T-helper 2 cell treated with Interferon-gamma antibody and Interleukin-4, amounts not matched to agents 5 μg/mL and 100 μg/mL, for 36 hours (primary cell): ENCODE measurements at regions not wholly inside any gene's neighbourhood (a gene's known extent, or its start where the extent isn't known, plus 50 kb on each side); places are given as distances from the start of the nearest gene placed in this dataset.

ENCODE experiments used
- DNase-seq: peaks from one replicate; pipeline ENCODE4 v3.0.0; 2021; ENCODE audit warnings: low spot score
- H3K27ac Mint-ChIP-seq: one replicate; pipeline ENCODE4 v1.8.0; 2021; ENCODE audit warnings: mild to moderate bottlenecking, mixed read lengths
- H3K27me3 Mint-ChIP-seq: one replicate; pipeline ENCODE4 v1.8.0; 2021; ENCODE audit warnings: low read depth, mixed read lengths
- H3K36me3 Mint-ChIP-seq: one replicate; pipeline ENCODE4 v1.8.0; 2021; ENCODE audit warnings: low read depth, mixed read lengths
- H3K4me1 Mint-ChIP-seq: one replicate; pipeline ENCODE4 v1.8.0; 2021; ENCODE audit warnings: low read depth, mixed read lengths
- H3K4me3 Mint-ChIP-seq: one replicate; pipeline ENCODE4 v1.8.0; 2022; ENCODE audit warnings: mild to moderate bottlenecking, moderate library complexity, mixed read lengths
- H3K9me3 Mint-ChIP-seq: one replicate; pipeline ENCODE4 v1.8.0; 2021; ENCODE audit warnings: mixed read lengths

- no peaks in the 10 kb centered on the region for H3K9me3 Mint-ChIP-seq
- no peak overlapping the region for H3K27ac Mint-ChIP-seq
- H3K4me3 Mint-ChIP-seq: no peak overlapping the region
- no peak for DNase-seq
- no peaks in the 10 kb centered on the region for H3K27me3 Mint-ChIP-seq
- H3K36me3 Mint-ChIP-seq: no peaks in the 10 kb centered on the region
- H3K4me1 Mint-ChIP-seq: peaks cover under 1% of the 10 kb centered on the region
These were observed 97.6 kb upstream of the RAB6C start for GRCh38 chr2:129881786-129882396.

- H3K27me3 Mint-ChIP-seq: no peaks in the 10 kb centered on the region
- H3K4me1 Mint-ChIP-seq: no peaks in the 10 kb centered on the region
- H3K4me3 Mint-ChIP-seq: no peak overlapping the region
- no peak for DNase-seq
- H3K27ac Mint-ChIP-seq: no peak overlapping the region
- H3K36me3 Mint-ChIP-seq: no peaks in the 10 kb centered on the region
- H3K9me3 Mint-ChIP-seq: no peaks in the 10 kb centered on the region
These were observed 97.0 kb upstream of the RAB6C start for GRCh38 chr2:129882476-129882875.

GRCh38 chr2:129883121-129883520, 96.3 kb upstream of the RAB6C start:
- no peak overlapping the region for H3K27ac Mint-ChIP-seq
- no peak overlapping the region for H3K4me3 Mint-ChIP-seq
- H3K4me1 Mint-ChIP-seq: no peaks in the 10 kb centered on the region
- H3K9me3 Mint-ChIP-seq: no peaks in the 10 kb centered on the region
- no peak for DNase-seq
- no peaks in the 10 kb centered on the region for H3K27me3 Mint-ChIP-seq
- H3K36me3 Mint-ChIP-seq: no peaks in the 10 kb centered on the region

- no peak overlapping the region for H3K4me3 Mint-ChIP-seq
- H3K36me3 Mint-ChIP-seq: no peaks in the 10 kb centered on the region
- DNase-seq: no peak
- H3K9me3 Mint-ChIP-seq: no peaks in the 10 kb centered on the region
- H3K27me3 Mint-ChIP-seq: peaks cover 2% of the 10 kb centered on the region
- H3K27ac Mint-ChIP-seq: no peak overlapping the region
- no peaks in the 10 kb centered on the region for H3K4me1 Mint-ChIP-seq
These were observed 95.2 kb upstream of the RAB6C start for GRCh38 chr2:129884221-129884786.

GRCh38 chr2:129885735-129886134, 93.7 kb upstream of the RAB6C start:
- no peaks in the 10 kb centered on the region for H3K36me3 Mint-ChIP-seq
- H3K27me3 Mint-ChIP-seq: peaks cover 2% of the 10 kb centered on the region
- no peak overlapping the region for H3K27ac Mint-ChIP-seq
- H3K4me1 Mint-ChIP-seq: no peaks in the 10 kb centered on the region
- no peaks in the 10 kb centered on the region for H3K9me3 Mint-ChIP-seq
- no peak overlapping the region for H3K4me3 Mint-ChIP-seq
- no peak for DNase-seq

- H3K9me3 Mint-ChIP-seq: no peaks in the 10 kb centered on the region
- H3K4me1 Mint-ChIP-seq: no peaks in the 10 kb centered on the region
- no peak overlapping the region for H3K4me3 Mint-ChIP-seq
- peaks cover 2% of the 10 kb centered on the region for H3K27me3 Mint-ChIP-seq
- no peaks in the 10 kb centered on the region for H3K36me3 Mint-ChIP-seq
- no peak for DNase-seq
- no peak overlapping the region for H3K27ac Mint-ChIP-seq
These were observed 91.7 kb upstream of the RAB6C start for GRCh38 chr2:129887688-129888266.

- peaks cover 2% of the 10 kb centered on the region for H3K27me3 Mint-ChIP-seq
- H3K36me3 Mint-ChIP-seq: no peaks in the 10 kb centered on the region
- H3K27ac Mint-ChIP-seq: no peak overlapping the region
- H3K4me3 Mint-ChIP-seq: no peak overlapping the region
- DNase-seq: no peak
- no peaks in the 10 kb centered on the region for H3K9me3 Mint-ChIP-seq
- H3K4me1 Mint-ChIP-seq: no peaks in the 10 kb centered on the region
These were observed 91.0 kb upstream of the RAB6C start for GRCh38 chr2:129888461-129888860.

GRCh38 chr2:129888896-129889295, 90.6 kb upstream of the RAB6C start:
- H3K27ac Mint-ChIP-seq: no peak overlapping the region
- H3K4me1 Mint-ChIP-seq: no peaks in the 10 kb centered on the region
- H3K4me3 Mint-ChIP-seq: no peak overlapping the region
- no peaks in the 10 kb centered on the region for H3K36me3 Mint-ChIP-seq
- no peak for DNase-seq
- no peaks in the 10 kb centered on the region for H3K9me3 Mint-ChIP-seq
- peaks cover 2% of the 10 kb centered on the region for H3K27me3 Mint-ChIP-seq

GRCh38 chr2:129891341-129892320, 87.8 kb upstream of the RAB6C start:
- Mint-ChIP-seq H3K27ac (no peak overlapping the region), H3K36me3 (no peaks in the 10 kb centered on the region), H3K4me3 (no peak overlapping the region), H3K9me3 (no peaks in the 10 kb centered on the region), H3K27me3 (peaks cover 2% of the 10 kb centered on the region), H3K4me1 (no peaks in the 10 kb centered on the region)
- no peak for DNase-seq

- peaks cover 2% of the 10 kb centered on the region for H3K27me3 Mint-ChIP-seq
- DNase-seq: no peak
- no peak overlapping the region for H3K27ac Mint-ChIP-seq
- no peak overlapping the region for H3K4me3 Mint-ChIP-seq
- H3K4me1 Mint-ChIP-seq: no peaks in the 10 kb centered on the region
- H3K36me3 Mint-ChIP-seq: no peaks in the 10 kb centered on the region
- no peaks in the 10 kb centered on the region for H3K9me3 Mint-ChIP-seq
These were observed 87.1 kb upstream of the RAB6C start for GRCh38 chr2:129892360-129892759.

- no peaks in the 10 kb centered on the region for H3K4me1 Mint-ChIP-seq
- no peaks in the 10 kb centered on the region for H3K36me3 Mint-ChIP-seq
- no peak for DNase-seq
- no peak overlapping the region for H3K4me3 Mint-ChIP-seq
- H3K27ac Mint-ChIP-seq: no peak overlapping the region
- peaks cover 2% of the 10 kb centered on the region for H3K27me3 Mint-ChIP-seq
- no peaks in the 10 kb centered on the region for H3K9me3 Mint-ChIP-seq
These were observed 86.7 kb upstream of the RAB6C start for GRCh38 chr2:129892773-129893172.

- Mint-ChIP-seq H3K27me3 (peaks cover 2% of the 10 kb centered on the region), H3K9me3 (no peaks in the 10 kb centered on the region), H3K4me3 (no peak overlapping the region), H3K4me1 (no peaks in the 10 kb centered on the region), H3K36me3 (no peaks in the 10 kb centered on the region), H3K27ac (no peak overlapping the region)
- no peak for DNase-seq
These were observed 86.2 kb upstream of the RAB6C start for GRCh38 chr2:129893244-129893643.

- Mint-ChIP-seq H3K4me1 (no peaks in the 10 kb centered on the region), H3K36me3 (no peaks in the 10 kb centered on the region), H3K4me3 (no peak overlapping the region), H3K27ac (no peak overlapping the region), H3K27me3 (peaks cover 3% of the 10 kb centered on the region), H3K9me3 (no peaks in the 10 kb centered on the region)
- no peak for DNase-seq
These were observed 84.8 kb upstream of the RAB6C start for GRCh38 chr2:129894616-129895015.

GRCh38 chr2:129895061-129895460, 84.4 kb upstream of the RAB6C start:
- DNase-seq: no peak
- Mint-ChIP-seq H3K4me1 (no peaks in the 10 kb centered on the region), H3K27me3 (peaks cover 6% of the 10 kb centered on the region), H3K27ac (no peak overlapping the region), H3K36me3 (no peaks in the 10 kb centered on the region), H3K4me3 (no peak overlapping the region), H3K9me3 (no peaks in the 10 kb centered on the region)
